AG09319 (cell line): ENCODE measurements at regions not wholly inside any gene's neighbourhood (a gene's known extent, or its start where the extent isn't known, plus 50 kb on each side); places are given as distances from the start of the nearest gene placed in this dataset.

Experiments used
- DNase-seq: peaks from one replicate; pipeline ENCODE4 v3.0.0-alpha.2; 2010; ENCODE audit warnings: low read depth; ENCODE audit errors: extremely low read depth
- TF ChIP-seq, protein P1 (sequence below): IDR thresholded peaks from 2 replicates; pipeline ENCODE4 v1.5.1; 2011; ENCODE audit warnings: low read depth, mild to moderate bottlenecking, inconsistent platforms, low read length, moderate library complexity

DNA sequence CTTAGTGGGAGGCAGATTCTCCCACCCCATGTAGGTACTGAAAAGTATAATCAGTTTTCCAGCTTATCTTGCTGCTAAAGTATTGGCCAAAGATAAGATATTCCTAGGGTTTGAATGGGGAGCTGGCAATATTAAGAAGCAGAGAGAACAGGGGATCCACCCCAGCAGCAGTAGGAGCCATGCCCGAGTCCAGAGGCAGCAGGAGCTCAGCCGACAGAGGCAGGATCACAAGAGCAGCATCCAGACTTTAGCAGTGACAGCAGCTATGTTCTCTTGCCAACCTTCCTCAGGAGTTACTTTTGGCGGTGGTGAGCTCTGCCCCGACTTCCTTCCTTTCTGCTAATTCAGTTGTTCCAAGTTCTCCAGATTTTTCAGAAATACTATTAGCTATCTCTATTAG, 224.5 kb downstream of the GADD45G start:
- TF ChIP-seq, protein P1, sequence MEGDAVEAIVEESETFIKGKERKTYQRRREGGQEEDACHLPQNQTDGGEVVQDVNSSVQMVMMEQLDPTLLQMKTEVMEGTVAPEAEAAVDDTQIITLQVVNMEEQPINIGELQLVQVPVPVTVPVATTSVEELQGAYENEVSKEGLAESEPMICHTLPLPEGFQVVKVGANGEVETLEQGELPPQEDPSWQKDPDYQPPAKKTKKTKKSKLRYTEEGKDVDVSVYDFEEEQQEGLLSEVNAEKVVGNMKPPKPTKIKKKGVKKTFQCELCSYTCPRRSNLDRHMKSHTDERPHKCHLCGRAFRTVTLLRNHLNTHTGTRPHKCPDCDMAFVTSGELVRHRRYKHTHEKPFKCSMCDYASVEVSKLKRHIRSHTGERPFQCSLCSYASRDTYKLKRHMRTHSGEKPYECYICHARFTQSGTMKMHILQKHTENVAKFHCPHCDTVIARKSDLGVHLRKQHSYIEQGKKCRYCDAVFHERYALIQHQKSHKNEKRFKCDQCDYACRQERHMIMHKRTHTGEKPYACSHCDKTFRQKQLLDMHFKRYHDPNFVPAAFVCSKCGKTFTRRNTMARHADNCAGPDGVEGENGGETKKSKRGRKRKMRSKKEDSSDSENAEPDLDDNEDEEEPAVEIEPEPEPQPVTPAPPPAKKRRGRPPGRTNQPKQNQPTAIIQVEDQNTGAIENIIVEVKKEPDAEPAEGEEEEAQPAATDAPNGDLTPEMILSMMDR: no peak
- DNase-seq: no peak

- DNase-seq: no peak
- TF ChIP-seq, protein P1: no peak
Measured at GRCh38 chr9:89835666-89836065, 230.9 kb downstream of the GADD45G start.

DNA sequence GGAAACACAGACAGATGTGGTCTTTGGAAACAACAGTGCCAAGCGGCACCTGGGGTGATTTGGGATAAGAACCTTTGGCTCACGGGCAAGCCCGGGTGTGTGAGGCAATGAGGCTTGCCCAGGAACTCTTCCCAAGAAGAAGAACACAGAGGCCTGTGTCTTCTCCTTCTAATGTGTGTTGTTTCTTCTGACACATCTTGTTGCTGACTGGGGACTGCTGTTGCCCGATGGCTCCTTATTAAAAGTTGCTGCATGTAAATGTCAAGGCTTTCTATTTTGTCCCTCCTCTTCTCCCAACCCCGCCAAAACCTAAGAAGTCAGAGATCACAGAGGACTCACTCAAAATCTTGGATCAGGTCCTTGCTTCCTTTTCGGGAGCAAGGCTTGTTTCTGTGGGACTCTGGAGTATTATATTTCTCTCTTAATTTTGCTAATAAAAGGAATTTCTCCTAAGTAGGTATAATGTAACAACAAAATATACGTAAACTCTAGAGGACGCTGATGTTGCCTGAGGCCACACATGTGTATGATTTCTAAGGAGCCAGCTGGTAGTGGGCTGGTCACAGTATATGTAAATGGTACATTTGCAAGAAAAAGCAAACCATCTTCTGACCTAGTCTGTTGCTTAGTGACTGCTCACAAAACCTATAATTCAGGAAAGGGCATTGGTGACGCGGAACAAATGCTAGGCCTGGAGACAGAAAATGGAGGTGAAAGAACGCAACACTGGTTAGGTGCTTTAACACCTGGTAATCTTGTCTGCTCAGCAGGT, 232.5 kb downstream of the GADD45G start:
- TF ChIP-seq, protein P1: no peak
- DNase-seq: no peak

- TF ChIP-seq, protein P1: no peak
- no peak for DNase-seq
Measured at GRCh38 chr9:89837934-89838310, 233.1 kb downstream of the GADD45G start.

DNA sequence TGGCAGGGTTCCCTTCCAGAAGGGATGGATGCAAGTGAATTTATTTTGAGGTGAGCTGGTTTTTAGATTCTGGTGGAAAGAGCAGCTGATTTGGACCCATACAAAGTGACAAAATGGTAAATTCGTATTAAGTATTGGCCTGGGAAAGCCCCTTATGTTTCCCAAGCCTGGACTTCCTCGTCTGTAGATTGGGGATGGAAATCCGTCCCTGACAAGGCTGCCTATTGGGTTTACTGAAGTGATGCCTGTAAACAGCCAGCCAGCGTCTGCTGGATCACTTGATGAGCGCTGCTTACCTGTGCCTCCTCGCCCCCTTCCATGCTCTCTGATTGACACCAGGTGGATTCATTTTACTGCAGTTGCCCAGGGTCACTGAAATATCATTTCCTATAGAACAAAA, 233.8 kb downstream of the GADD45G start:
- TF ChIP-seq, protein P1: no peak
- no peak for DNase-seq

DNA sequence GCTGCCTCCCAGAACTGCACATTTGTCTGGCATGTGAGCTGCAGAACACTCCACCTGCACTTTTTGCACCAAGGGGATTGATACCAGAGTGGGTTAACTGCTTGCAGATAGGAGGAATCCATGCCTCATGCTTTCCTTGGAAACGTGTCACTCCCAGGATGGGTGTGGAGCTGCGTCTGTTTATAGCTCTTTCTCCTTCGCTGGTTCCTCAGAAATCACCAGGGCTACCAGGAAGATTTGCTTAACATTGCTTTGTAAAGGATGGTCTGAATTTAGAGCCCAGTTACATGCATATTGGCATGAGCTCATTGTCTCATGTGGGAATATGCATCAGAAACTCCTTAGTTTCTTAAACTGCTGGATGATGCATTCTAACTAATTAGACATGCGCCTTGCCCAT, 234.6 kb downstream of the GADD45G start:
- TF ChIP-seq, protein P1: no peak
- no peak for DNase-seq

GRCh38 chr9:89839952-89840351, 235.1 kb downstream of the GADD45G start:
- no peak for DNase-seq
- TF ChIP-seq, protein P1: no peak
